Activated CD4-positive, alpha-beta T cell treated with anti-CD3 and anti-CD28 coated beads for 24 hours (primary cell): ENCODE measurements at regions not wholly inside any gene's neighbourhood (a gene's known extent, or its start where the extent isn't known, plus 50 kb on each side); places are given as distances from the start of the nearest gene placed in this dataset.

Experiments
- DNase-seq, 2 donors: peaks; one replicate each; pipeline ENCODE4 v3.0.0-alpha.2; 2020; ENCODE audit warnings: low read depth in 2 of 2

DNA sequence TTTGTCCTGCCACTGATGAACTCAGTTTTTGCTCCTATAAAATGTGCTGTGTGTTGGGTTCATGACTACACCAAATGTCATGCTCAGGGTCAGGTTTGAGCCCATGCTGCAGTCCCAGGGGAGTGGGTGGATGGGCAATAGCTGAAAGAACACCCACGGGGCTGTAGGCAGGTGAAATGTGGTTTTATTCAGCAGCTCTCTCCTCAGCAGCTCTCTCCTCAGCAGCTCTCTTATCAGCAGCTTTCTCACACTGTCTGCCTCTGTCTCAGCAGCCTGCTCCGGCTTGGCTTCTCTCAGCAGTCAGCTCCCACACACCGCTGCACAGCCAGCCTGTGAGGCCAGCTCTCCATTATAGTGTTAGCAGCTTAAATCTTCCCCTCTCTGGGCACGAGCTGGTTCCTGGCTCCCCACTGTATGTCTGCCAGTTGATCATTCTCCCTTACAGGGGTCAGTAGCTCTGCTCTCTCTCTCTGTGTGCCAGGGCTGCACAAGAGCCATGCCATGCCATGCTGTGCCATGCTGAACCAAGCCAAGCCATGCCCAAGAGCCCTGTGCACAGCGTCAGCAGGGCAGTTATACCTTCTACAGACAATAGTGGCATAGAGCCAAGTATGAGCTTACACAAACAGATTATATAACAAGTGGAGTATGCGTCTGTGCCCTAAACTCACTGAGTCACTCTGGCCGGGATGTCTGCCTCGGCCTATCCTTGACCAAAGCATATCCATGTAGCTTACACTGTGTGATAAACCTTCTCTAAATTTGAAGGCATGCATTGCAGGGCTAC lies 303.3 kb upstream of the TMPO start:
- DNase-seq, result no peak

DNA sequence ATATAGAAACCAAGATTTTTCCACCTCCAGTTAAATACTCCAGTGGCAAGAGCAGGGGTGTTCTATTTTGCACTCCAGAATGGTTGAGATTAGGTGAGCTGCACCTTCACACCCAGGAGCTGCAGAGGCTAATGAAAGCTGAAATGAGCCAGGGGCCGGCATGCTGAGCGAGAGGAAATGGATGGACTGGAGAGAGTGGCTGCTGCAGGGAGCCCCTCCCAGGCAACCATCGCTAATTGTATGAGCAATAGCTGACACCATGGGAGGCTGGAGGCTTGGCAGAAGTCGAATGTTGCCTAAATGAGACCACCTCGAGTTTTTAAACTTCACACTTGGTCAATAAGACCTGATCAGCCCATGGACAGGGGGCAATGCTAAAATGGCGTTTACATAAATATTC lies 301.8 kb upstream of the TMPO start:
- no peak for DNase-seq

- no peak for DNase-seq
Observed at GRCh38 chr12:98217257-98217656, 298.1 kb upstream of the TMPO start.

GRCh38 chr12:98220636-98221035 lies 294.8 kb upstream of the TMPO start:
- no peak for DNase-seq

- no peak for DNase-seq
Observed at GRCh38 chr12:98221243-98221808, 294.1 kb upstream of the TMPO start.

- no peak for DNase-seq
Observed at GRCh38 chr12:98222135-98222534, 293.3 kb upstream of the TMPO start.

DNA sequence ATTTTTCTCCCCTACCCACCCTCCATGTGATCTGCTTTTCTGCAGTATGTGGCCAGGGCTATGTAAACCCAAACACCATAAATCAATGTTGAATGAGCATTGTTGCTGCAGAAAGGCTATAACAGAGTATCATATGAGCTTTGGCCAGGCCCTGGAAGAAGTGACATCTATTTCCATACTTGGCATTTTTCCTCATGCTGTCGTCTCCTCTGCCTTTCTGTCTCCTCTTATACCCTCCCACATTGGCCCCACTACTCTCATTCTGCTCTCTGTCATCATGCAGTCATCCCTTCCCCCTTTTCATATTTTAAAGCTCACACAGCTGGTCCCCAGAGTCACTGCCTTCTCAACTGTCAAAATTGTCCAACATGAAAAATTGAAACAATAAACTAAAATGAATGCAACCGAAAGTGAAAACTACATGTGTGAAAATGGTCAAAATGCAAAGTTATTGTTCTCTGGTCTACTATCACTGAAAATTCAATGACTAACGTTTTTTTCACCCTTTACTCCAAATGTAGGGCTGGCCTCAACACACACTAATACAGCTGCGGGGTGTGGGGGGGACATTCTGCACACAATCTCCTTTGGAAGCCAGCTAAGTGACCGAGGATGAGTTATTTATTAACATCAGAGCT lies 290.7 kb upstream of the TMPO start:
- DNase-seq, result no peak

- DNase-seq, result no peak
Observed at GRCh38 chr12:98227162-98227561, 288.2 kb upstream of the TMPO start.

DNA sequence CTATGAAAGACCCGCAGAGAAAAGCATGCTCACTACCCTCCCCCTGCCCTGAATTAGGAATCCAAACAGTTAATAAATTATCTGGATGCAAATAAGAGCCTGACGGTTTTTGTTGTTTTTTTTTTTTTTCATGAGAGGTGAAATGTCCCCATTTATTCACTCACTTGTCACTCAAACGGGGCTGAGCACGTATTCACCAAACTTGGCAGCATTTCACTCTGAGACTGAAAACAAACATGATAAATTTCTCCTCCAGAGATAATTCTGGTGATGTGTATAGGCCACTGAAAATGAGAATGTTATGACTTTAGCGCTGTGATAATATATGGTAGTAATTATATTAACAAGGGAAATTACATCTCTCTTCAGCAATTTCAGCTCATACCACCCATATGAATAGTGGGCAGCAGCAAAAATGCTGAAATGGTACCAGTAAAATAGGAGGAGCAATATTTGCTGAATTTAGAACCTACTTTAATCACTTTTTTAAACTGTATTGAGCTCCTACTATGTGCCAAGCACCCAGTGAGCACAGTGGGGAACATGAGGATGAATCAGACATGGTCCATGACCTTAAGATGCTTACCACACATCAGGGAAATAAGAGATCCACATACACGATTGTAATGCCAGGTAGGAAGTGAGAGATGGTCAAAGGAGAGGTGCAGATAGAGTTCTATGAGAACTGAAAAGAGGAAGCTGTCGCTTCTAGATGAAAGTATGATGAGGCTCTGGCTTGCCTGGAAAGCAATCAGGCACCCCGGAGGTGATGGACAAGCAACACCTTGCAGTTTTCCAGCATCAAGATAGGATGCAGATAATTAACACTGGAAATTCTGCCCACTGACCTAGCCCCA lies 286.5 kb upstream of the TMPO start:
- DNase-seq, result no peak

DNA sequence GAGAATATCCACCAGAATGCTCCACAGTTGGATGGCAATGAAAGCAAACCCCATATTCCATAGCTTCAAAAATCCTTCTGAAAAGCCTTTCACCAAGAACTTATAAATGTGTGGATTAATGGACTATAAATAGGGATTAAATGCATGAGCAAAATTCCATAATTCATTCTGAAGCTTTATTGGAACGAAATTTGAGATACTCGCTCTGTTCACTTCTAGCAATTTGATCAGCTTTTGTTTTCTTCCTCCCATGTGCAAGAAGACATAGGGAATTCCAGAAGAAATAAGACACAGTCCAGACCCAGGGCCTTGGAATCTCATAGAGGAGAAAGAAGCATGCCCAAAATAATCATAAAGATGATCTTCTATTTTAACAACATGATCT lies 285.9 kb upstream of the TMPO start:
- DNase-seq, result no peak

- DNase-seq, result no peak
Observed at GRCh38 chr12:98232753-98233390, 282.5 kb upstream of the TMPO start.

DNA sequence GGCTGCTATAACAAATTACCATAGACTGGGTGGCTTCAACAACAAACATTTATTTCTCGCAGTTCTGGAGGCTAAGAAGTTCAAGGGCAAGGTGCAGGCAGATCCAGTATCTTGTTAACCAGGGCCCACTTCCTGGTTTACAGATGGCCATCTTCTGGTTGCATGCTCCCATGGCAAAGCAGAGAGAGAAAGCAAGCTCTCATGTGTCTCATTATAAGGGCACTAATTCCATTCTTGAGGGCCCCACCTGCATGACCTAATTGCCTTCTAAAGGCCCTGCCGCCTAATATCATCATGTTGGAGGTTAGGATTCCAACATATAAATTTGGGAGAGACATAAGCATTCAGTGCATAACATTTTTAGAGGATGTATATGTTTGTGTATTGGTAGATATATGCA lies 280.1 kb upstream of the TMPO start:
- no peak for DNase-seq

DNA sequence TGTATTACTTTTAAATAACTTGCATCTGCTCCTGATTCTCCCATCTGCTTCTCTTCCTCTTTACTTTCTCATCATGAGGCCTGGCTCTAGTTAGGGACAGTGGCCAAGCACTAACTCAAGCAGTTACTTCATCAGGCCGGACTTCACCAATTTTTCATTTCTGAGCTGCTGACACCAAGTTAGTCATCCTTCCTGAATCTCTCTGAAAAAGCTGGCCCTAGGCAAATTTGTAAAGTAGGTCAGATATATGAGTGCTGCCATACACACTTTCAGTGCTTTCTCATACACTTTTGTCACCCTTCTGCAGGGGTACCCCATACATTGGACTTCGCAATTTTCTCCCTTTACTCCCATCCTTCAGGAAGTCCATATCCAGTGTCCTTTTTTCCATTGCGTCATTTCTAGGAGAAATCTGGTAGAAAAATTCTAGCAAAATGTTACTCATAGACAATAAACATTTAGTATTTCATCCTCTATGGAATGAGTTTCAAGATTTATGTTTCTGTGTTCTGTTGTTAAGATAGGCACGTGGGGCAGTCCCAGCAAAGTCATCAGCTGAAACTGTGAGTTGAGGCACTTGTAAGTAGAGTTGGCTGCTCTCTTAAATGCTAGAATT lies 276.8 kb upstream of the TMPO start:
- DNase-seq, result no peak

GRCh38 chr12:98243190-98243589 lies 272.2 kb upstream of the TMPO start:
- DNase-seq, result no peak

GRCh38 chr12:98244136-98244535 lies 271.3 kb upstream of the TMPO start:
- no peak for DNase-seq

GRCh38 chr12:98253207-98254037 lies 262.0 kb upstream of the TMPO start:
- no peak for DNase-seq

DNA sequence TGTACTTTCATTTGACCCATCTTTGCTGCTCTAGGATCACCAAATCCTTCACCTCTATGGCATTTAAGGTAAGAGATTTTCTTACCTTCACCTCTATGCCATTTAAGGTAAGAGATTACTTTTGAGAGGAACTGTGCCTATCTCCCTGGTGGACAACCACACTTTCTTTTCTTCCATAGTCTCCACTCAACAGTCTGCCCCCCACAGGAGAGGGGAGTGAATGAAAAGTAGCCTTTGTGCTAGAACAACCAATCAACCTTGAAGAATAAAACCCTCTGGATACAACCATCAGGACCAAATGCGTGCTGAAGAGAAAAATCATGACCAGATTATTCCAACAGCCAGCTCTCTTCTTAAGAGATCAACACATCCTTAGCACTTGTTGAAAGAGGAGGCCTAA lies 258.6 kb upstream of the TMPO start:
- DNase-seq, result no peak

DNA sequence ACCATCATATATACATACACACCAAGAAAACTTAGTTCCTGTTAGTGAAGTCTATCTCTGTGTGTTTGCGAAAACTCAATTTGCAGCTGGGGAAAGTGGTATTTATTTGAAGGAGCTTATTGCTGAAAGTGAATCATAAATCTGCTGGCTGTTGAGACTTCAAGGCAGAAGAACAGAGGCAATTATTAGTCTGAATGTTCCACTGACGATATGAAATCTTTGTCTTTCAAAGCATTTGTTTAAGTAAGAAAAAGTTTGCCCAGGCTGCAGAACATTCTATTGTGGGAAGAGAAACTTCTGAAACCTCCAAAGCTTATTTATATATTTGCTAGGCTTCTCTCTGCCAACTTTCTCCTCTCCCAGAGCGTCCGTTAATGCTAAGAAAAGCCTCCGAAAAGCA lies 255.7 kb upstream of the TMPO start:
- no peak for DNase-seq

- DNase-seq, result no peak
Observed at GRCh38 chr12:98260276-98260675, 255.1 kb upstream of the TMPO start.

GRCh38 chr12:98262902-98263301 lies 252.5 kb upstream of the TMPO start:
- DNase-seq, result no peak
